Stomach (tissue), 8 donors: ENCODE measurements at regions not wholly inside any gene's neighbourhood (a gene's known extent, or its start where the extent isn't known, plus 50 kb on each side); places are given as distances from the start of the nearest gene placed in this dataset.

ENCODE experiments used
- DNase-seq, 2 donors: peaks; one replicate each; pipeline versions ENCODE4 v3.0.0 to v3.0.0-alpha.2; 2013 to 2019
- H3K27ac ChIP-seq, 5 donors: fragments of 200-600 bp in 4 of 5; sonication (generic) in 4 of 5; one replicate each; pipeline ENCODE4 v1.5.1; 2013 to 2019; ENCODE audit warnings: mild to moderate bottlenecking in 1 of 5, moderate library complexity in 1 of 5
- H3K27me3 ChIP-seq, 3 donors: fragments of 200-600 bp; sonication (generic); one replicate each; pipeline ENCODE4 v1.5.1; 2017 to 2019; ENCODE audit warnings: mixed run types in 1 of 3
- H3K36me3 ChIP-seq, 4 donors: fragments of 200-600 bp; sonication (generic); 1 replicate in 3 of 4; 2 replicates in 1 of 4; pipeline ENCODE4 v1.5.1; 2016 to 2019
- H3K4me1 ChIP-seq, 4 donors: fragments of 200-600 bp; sonication (generic); one replicate each; pipeline ENCODE4 v1.5.1; 2016 to 2019
- H3K4me3 ChIP-seq, 4 donors: fragments of 200-600 bp; sonication (generic) in 3 of 4; one replicate each; pipeline ENCODE4 v1.5.1; 2016 to 2019; ENCODE audit warnings: mild to moderate bottlenecking in 1 of 4
- H3K9me3 ChIP-seq, 4 donors: fragments of 200-600 bp; sonication (generic); one replicate each; pipeline ENCODE4 v1.5.1; 2016 to 2019
- EP300 ChIP-seq: sonication (generic); formaldehyde crosslinking; IDR thresholded peaks from one replicate; pipeline ENCODE4 v1.6.1; 2017; ENCODE audit warnings: antibody characterized with exemption
- POLR2A ChIP-seq, 4 donors: fragments of 450-650 bp; IDR thresholded peaks; one replicate each; pipeline ENCODE4 v1.6.1; 2016; ENCODE audit warnings: antibody characterized with exemption in 4 of 4, control low read depth in 2 of 4, mild to moderate bottlenecking in 1 of 4, moderate library complexity in 1 of 4
- POLR2AphosphoS5 ChIP-seq, 3 donors: sonication (generic); formaldehyde crosslinking; IDR thresholded peaks; one replicate each; pipeline ENCODE4 v1.6.1; 2016; ENCODE audit warnings: antibody characterized with exemption in 3 of 3
- WGBS, 5 donors: extraction: QIAGEN DNeasy Blood & Tissue Kit in 3 of 5; methylation state at CpG; one replicate each; pipeline versions ENCODE4 v1.1.5 to v1.1.7; 2013 to 2018; 5-methylcytosine and 5-hydroxymethylcytosine counted together
- intact Hi-C: fragments of 100-400 bp; cut with DNase I; formaldehyde crosslinking; loops from one replicate; pipeline ENCODE4 v1.15.1; 2023; ENCODE audit warnings: low total_unique reads
- TF ChIP-seq, protein P1 (sequence below), 7 experiments: fragments of 450-650 bp in 4 of 7; fragments of 200-600 bp in 3 of 7; sonication (generic) in 3 of 7; IDR thresholded peaks; one replicate each; pipeline ENCODE4 v1.5.1; 2016 to 2019; ENCODE audit warnings: antibody characterized with exemption in 7 of 7, control low read depth in 2 of 7, mild to moderate bottlenecking in 1 of 7
- donor health status: healthy with polysubstance abuse.
- donor health status: Bipolar disorder and iron deficiency.
- donor health status: healthy.

DNA sequence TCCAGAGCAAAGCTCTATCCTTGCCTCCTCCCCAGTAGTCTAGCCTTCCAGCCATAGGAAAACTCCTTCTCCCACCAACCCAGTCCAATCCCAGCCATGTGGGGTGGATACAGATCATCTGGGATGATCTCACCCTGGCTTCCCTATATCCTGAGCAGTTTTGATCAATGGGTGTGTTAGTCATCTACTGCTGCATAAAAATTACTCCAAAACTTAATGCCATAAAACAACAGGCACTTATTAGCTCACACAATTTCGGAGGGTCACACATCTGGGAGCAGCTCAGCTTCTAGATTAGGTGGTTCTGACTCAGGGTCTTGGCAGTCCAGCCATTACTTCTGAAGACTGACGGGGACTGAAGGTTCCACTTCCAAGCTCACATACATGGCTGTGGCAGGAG is 190.4 kb downstream of the SPP2 start:
- Histone ChIP-seq H3K27me3 (no peaks in the 10 kb centered on the region), H3K27ac (no peak overlapping the region), H3K4me1 (no peaks in the 10 kb centered on the region), H3K36me3 (no peaks in the 10 kb centered on the region), H3K9me3 (no peaks in the 10 kb centered on the region), H3K4me3 (no peak overlapping the region)
- intact Hi-C loops = no loop called here
- TF ChIP-seq POLR2A (IDR thresholded peaks at IDR 0.05) (no peak), POLR2AphosphoS5 (IDR thresholded peaks at IDR 0.05) (no peak), EP300 (no peak)
- TF ChIP-seq, protein P1, sequence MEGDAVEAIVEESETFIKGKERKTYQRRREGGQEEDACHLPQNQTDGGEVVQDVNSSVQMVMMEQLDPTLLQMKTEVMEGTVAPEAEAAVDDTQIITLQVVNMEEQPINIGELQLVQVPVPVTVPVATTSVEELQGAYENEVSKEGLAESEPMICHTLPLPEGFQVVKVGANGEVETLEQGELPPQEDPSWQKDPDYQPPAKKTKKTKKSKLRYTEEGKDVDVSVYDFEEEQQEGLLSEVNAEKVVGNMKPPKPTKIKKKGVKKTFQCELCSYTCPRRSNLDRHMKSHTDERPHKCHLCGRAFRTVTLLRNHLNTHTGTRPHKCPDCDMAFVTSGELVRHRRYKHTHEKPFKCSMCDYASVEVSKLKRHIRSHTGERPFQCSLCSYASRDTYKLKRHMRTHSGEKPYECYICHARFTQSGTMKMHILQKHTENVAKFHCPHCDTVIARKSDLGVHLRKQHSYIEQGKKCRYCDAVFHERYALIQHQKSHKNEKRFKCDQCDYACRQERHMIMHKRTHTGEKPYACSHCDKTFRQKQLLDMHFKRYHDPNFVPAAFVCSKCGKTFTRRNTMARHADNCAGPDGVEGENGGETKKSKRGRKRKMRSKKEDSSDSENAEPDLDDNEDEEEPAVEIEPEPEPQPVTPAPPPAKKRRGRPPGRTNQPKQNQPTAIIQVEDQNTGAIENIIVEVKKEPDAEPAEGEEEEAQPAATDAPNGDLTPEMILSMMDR (IDR thresholded peaks at IDR 0.05) = no peak
- WGBS, 5 donors = 69 to 84% (median 79%) methylated on average over 2 of the region's 2 CpGs
- DNase-seq = no peak

DNA sequence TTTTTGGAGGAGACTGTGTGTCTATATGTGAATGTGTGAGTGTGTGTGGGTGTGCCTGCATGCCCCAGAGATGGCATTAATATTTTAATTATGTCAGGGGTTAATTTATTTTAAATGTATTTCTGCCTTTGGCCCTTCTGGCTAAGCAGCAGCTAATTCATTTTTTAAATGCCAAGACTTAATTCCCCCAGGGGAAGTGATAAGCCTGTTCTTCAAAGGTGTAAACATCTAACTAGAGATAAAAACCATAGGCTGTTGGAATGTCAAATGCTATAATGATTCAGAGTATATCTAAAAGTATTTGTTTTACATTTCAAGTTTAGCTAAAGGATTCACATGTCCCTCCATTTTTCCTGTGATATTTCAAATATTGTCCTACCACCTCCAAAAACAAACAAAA is 184.7 kb downstream of the SPP2 start:
- Histone ChIP-seq H3K4me3 (no peak overlapping the region), H3K9me3 (no peaks in the 10 kb centered on the region), H3K27me3 (no peaks in the 10 kb centered on the region), H3K36me3 (no peaks in the 10 kb centered on the region), H3K27ac (no peak overlapping the region), H3K4me1 (no peaks in the 10 kb centered on the region)
- no peak for TF ChIP-seq POLR2A (IDR thresholded peaks at IDR 0.05)
- no peak for TF ChIP-seq EP300
- TF ChIP-seq, protein P1 (IDR thresholded peaks at IDR 0.05) = no peak
- TF ChIP-seq POLR2AphosphoS5 (IDR thresholded peaks at IDR 0.05) = no peak
- DNase-seq = no peak
- intact Hi-C loops = no loop called here

DNA sequence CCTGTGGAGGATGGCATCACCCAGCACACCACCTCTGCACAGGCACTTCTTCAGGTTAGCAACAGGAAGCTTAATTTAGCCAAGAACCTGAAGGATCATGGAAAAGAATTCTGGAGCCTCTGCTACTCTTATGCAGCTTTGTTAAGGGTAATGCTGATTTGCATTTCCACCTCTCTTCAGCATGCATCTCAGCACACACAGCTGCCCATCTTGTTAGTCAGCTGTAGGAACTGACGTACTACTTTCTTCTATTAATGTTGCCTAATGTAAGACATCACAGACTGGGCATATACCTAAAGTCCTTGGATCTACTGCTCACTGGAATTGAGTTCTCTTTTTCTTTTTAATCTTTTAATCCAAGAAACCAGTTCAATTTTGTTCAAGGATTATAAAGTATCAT is 181.0 kb downstream of the SPP2 start:
- DNase-seq = no peak
- Histone ChIP-seq H3K27ac (no peak overlapping the region), H3K4me1 (no peaks in the 10 kb centered on the region), H3K9me3 (no peaks in the 10 kb centered on the region), H3K36me3 (no peaks in the 10 kb centered on the region), H3K27me3 (no peaks in the 10 kb centered on the region), H3K4me3 (no peak overlapping the region)
- 83 to 98% (median 90%) methylated on average over 1 of the region's 1 CpG for WGBS, 5 donors
- TF ChIP-seq EP300 (no peak), POLR2AphosphoS5 (IDR thresholded peaks at IDR 0.05) (no peak), POLR2A (IDR thresholded peaks at IDR 0.05) (no peak)
- TF ChIP-seq, protein P1 (IDR thresholded peaks at IDR 0.05) = no peak
- intact Hi-C loops = no loop called here

DNA sequence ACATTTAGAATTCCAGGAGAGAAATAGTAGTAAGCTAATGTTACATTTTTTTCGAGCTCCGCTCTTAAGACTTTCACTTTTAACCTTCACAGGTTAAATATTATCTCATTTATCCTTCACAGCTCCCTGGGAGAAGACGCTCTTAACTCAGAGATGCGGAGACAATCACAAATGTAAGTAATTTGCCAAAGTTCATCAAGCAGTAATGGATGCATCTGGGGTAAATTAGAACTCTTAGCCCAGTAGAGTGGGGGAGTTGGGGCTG is 168.5 kb downstream of the SPP2 start:
- DNase-seq = no peak
- Histone ChIP-seq H3K4me1 (no peaks in the 10 kb centered on the region), H3K4me3 (no peak overlapping the region), H3K27me3 (peaks cover 0 to 9% (median 0%) of the 10 kb centered on the region in 3 donors), H3K36me3 (no peaks in the 10 kb centered on the region), H3K9me3 (no peaks in the 10 kb centered on the region), H3K27ac (no peak overlapping the region)
- no peak for TF ChIP-seq POLR2AphosphoS5 (IDR thresholded peaks at IDR 0.05)
- TF ChIP-seq EP300 = no peak
- TF ChIP-seq, protein P1 (IDR thresholded peaks at IDR 0.05) = no peak
- TF ChIP-seq POLR2A (IDR thresholded peaks at IDR 0.05) = no peak
- 83 to 90% (median 89%) methylated on average over 4 of the region's 4 CpGs for WGBS, 5 donors
- intact Hi-C loops = no loop called here
